WTC11 (cell line): ENCODE measurements at regions not wholly inside any gene's neighbourhood (a gene's known extent, or its start where the extent isn't known, plus 50 kb on each side); places are given as distances from the start of the nearest gene placed in this dataset.

Experiments
- ATAC-seq: fragments of 200-7000 bp; cut with Tn5 transposase; 2 replicates; pipeline ENCODE4 v1.10.0; 2021; ENCODE audit warnings: mild to moderate bottlenecking, moderate library complexity
- CTCF ChIA-PET: fragments of 300-600 bp; sonication (Branson Sonifier 250); formaldehyde crosslinking; loops from one replicate; lab custom pipeline; 2021; ENCODE audit warnings: antibody characterized with exemption; lab: Charles Lee
- POLR2A ChIA-PET: fragments of 350-600 bp; sonication (Branson Sonifier 250); formaldehyde crosslinking; loops from one replicate; lab custom pipeline; 2021; ENCODE audit warnings: antibody characterized with exemption; lab: Charles Lee
- DNase-seq: peaks from one replicate; pipeline ENCODE4 v3.0.0; 2021; ENCODE audit warnings: low spot score
- H3K27ac Mint-ChIP-seq: 2 replicates; pipeline ENCODE4 v1.8.0; 2021; ENCODE audit warnings: mixed read lengths
- H3K27me3 Mint-ChIP-seq: 2 replicates; pipeline ENCODE4 v1.8.0; 2021; ENCODE audit warnings: low read depth, mild to moderate bottlenecking, moderate library complexity, mixed read lengths
- H3K36me3 Mint-ChIP-seq: 2 replicates; pipeline ENCODE4 v1.8.0; 2021; ENCODE audit warnings: mixed read lengths
- H3K4me1 Mint-ChIP-seq: 2 replicates; pipeline ENCODE4 v1.8.0; 2022; ENCODE audit warnings: mixed read lengths
- H3K4me3 Mint-ChIP-seq: 2 replicates; pipeline ENCODE4 v1.8.0; 2021; ENCODE audit warnings: mild to moderate bottlenecking, moderate library complexity, mixed read lengths
- H3K9me3 Mint-ChIP-seq: 2 replicates; pipeline ENCODE4 v1.8.0; 2021; ENCODE audit warnings: mixed read lengths
- CREB1 ChIP-seq: sonication (generic); formaldehyde crosslinking; IDR thresholded peaks from 2 replicates; pipeline ENCODE4 v1.8.0; 2023; ENCODE audit warnings: mild to moderate bottlenecking, missing genetic modification reagents
- EMX1 ChIP-seq: fragments of 250-450 bp; sonication (Bioruptor Pico); IDR thresholded peaks from 2 replicates; pipeline ENCODE4 v1.8.0; 2021; ENCODE audit warnings: mild to moderate bottlenecking
- ESRRA ChIP-seq: sonication (generic); formaldehyde crosslinking; IDR thresholded peaks from 2 replicates; pipeline ENCODE4 v1.8.1; 2022; ENCODE audit warnings: mild to moderate bottlenecking, missing genetic modification reagents, borderline replicate concordance
- FOXJ3 ChIP-seq: sonication (generic); formaldehyde crosslinking; IDR thresholded peaks from 2 replicates; pipeline ENCODE4 v1.9.0; 2021; ENCODE audit warnings: missing genetic modification reagents, mild to moderate bottlenecking, borderline replicate concordance
- GABPB1 ChIP-seq: sonication (generic); formaldehyde crosslinking; IDR thresholded peaks from 2 replicates; pipeline ENCODE4 v1.8.1; 2023; ENCODE audit warnings: mild to moderate bottlenecking, missing genetic modification reagents
- JAZF1 ChIP-seq: fragments of 250-450 bp; sonication (Bioruptor Pico); IDR thresholded peaks from 2 replicates; pipeline ENCODE4 v1.9.0; 2021; ENCODE audit warnings: moderate library complexity, mild to moderate bottlenecking, inconsistent platforms
- NR3C1 ChIP-seq: sonication (generic); formaldehyde crosslinking; conservative IDR thresholded peaks from 2 replicates; pipeline ENCODE4 v1.8.1; 2023; ENCODE audit warnings: low read depth, mild to moderate bottlenecking, missing genetic modification reagents
- RORB ChIP-seq: fragments of 250-450 bp; sonication (Bioruptor Pico); IDR thresholded peaks from 2 replicates; pipeline ENCODE4 v1.9.0; 2021; ENCODE audit warnings: mild to moderate bottlenecking
- SOX15 ChIP-seq: fragments of 250-450 bp; sonication (Bioruptor Pico); IDR thresholded peaks from 2 replicates; pipeline ENCODE4 v1.9.0; 2021; ENCODE audit warnings: mild to moderate bottlenecking
- TCF7 ChIP-seq: sonication (generic); formaldehyde crosslinking; IDR thresholded peaks from 2 replicates; pipeline ENCODE4 v1.8.0; 2022; ENCODE audit warnings: mild to moderate bottlenecking, low read depth, missing genetic modification reagents, moderate library complexity
- ZNF121 ChIP-seq: sonication (generic); formaldehyde crosslinking; IDR thresholded peaks from 2 replicates; pipeline ENCODE4 v1.8.0; 2023; ENCODE audit warnings: missing genetic modification reagents
- ZNF232 ChIP-seq: sonication (generic); formaldehyde crosslinking; IDR thresholded peaks from 2 replicates; pipeline ENCODE4 v1.8.0; 2022; ENCODE audit warnings: mild to moderate bottlenecking, missing genetic modification reagents
- ZNF317 ChIP-seq: sonication (generic); formaldehyde crosslinking; IDR thresholded peaks from 2 replicates; pipeline ENCODE4 v1.8.1; 2023; ENCODE audit warnings: low read depth, mild to moderate bottlenecking, moderate library complexity, missing genetic modification reagents, borderline replicate concordance
- ZNF396 ChIP-seq: fragments of 250-450 bp; sonication (Bioruptor Pico); IDR thresholded peaks from 2 replicates; pipeline ENCODE4 v1.8.0; 2021; ENCODE audit warnings: mild to moderate bottlenecking, moderate library complexity, borderline replicate concordance
- ZNF416 ChIP-seq: fragments of 250-450 bp; sonication (Bioruptor Pico); IDR thresholded peaks from 2 replicates; pipeline ENCODE4 v1.9.0; 2021; ENCODE audit warnings: mild to moderate bottlenecking, inconsistent platforms
- TF ChIP-seq, protein P1 (sequence below): sonication (generic); formaldehyde crosslinking; IDR thresholded peaks from 2 replicates; pipeline ENCODE4 v1.8.0; 2022; ENCODE audit warnings: mild to moderate bottlenecking, missing genetic modification reagents
- TF ChIP-seq, protein P2 (sequence below): sonication (generic); formaldehyde crosslinking; IDR thresholded peaks from 2 replicates; pipeline ENCODE4 v1.8.0; 2023; ENCODE audit warnings: missing genetic modification reagents
- TF ChIP-seq, protein P3 (sequence below): sonication (generic); formaldehyde crosslinking; IDR thresholded peaks from 2 replicates; pipeline ENCODE4 v1.8.1; 2022; ENCODE audit warnings: low read depth, mild to moderate bottlenecking, moderate library complexity, missing genetic modification reagents, borderline replicate concordance
- TF ChIP-seq, protein P4 (sequence below): fragments of 250-450 bp; sonication (Bioruptor Pico); IDR thresholded peaks from 2 replicates; pipeline ENCODE4 v2.1.2; 2022; ENCODE audit warnings: mild to moderate bottlenecking, moderate library complexity
- TF ChIP-seq, protein P5 (sequence below): sonication (generic); formaldehyde crosslinking; IDR thresholded peaks from 2 replicates; pipeline ENCODE4 v1.8.0; 2023; ENCODE audit warnings: mild to moderate bottlenecking, missing genetic modification reagents
- TF ChIP-seq, protein P6 (sequence below): fragments of 250-450 bp; sonication (Bioruptor Pico); IDR thresholded peaks from 2 replicates; pipeline ENCODE4 v1.9.0; 2021; ENCODE audit warnings: mild to moderate bottlenecking
- TF ChIP-seq, protein P7 (sequence below): fragments of 200-600 bp; IDR thresholded peaks from 2 replicates; pipeline ENCODE4 v1.8.0; 2022; ENCODE audit warnings: antibody characterized with exemption
- TF ChIP-seq, protein P8 (sequence below): fragments of 250-450 bp; sonication (Bioruptor Pico); IDR thresholded peaks from 2 replicates; pipeline ENCODE4 v1.9.0; 2021; ENCODE audit warnings: mild to moderate bottlenecking, borderline replicate concordance

DNA sequence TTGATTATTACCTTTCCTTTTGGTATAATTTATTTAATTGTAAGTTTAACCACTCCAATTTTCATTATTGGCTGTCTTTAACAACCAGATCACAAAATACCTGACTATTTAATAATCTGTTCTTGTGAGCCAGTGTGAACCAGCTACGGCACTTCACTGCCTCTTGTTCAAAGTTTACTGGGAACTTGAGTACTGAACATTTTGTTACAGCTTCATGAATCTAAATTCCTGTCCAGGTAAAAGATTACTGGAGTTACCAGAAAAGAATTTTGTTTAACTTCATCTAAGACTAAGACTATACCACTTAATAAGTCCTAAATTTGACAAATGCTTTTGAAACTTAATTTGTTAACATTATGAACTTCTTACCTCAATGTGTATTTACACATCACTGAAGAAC, 178.3 kb downstream of the FBXO8 start:
- Mint-ChIP-seq H3K36me3 (no peaks in the 10 kb centered on the region), H3K27me3 (no peaks in the 10 kb centered on the region), H3K9me3 (no peaks in the 10 kb centered on the region), H3K4me3 (no peak overlapping the region), H3K27ac (no peak overlapping the region), H3K4me1 (peaks cover 9% of the 10 kb centered on the region)
- POLR2A ChIA-PET, result no interaction called here
- no peak for ATAC-seq
- no peak for DNase-seq
- CTCF ChIA-PET, result no interaction called here
- no peak for TF ChIP-seq GABPB1 (CRISPR knock-in tag)
- no peak for TF ChIP-seq ZNF317 (CRISPR knock-in tag)
- no peak for TF ChIP-seq EMX1
- TF ChIP-seq RORB (CRISPR knock-in tag), result no peak
- TF ChIP-seq, protein P1, sequence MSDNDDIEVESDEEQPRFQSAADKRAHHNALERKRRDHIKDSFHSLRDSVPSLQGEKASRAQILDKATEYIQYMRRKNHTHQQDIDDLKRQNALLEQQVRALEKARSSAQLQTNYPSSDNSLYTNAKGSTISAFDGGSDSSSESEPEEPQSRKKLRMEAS (CRISPR knock-in tag), result no peak
- TF ChIP-seq, protein P2, sequence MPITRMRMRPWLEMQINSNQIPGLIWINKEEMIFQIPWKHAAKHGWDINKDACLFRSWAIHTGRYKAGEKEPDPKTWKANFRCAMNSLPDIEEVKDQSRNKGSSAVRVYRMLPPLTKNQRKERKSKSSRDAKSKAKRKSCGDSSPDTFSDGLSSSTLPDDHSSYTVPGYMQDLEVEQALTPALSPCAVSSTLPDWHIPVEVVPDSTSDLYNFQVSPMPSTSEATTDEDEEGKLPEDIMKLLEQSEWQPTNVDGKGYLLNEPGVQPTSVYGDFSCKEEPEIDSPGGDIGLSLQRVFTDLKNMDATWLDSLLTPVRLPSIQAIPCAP (CRISPR knock-in tag), result no peak
- no peak for TF ChIP-seq ZNF121
- TF ChIP-seq, protein P3, sequence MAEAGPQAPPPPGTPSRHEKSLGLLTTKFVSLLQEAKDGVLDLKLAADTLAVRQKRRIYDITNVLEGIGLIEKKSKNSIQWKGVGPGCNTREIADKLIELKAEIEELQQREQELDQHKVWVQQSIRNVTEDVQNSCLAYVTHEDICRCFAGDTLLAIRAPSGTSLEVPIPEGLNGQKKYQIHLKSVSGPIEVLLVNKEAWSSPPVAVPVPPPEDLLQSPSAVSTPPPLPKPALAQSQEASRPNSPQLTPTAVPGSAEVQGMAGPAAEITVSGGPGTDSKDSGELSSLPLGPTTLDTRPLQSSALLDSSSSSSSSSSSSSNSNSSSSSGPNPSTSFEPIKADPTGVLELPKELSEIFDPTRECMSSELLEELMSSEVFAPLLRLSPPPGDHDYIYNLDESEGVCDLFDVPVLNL (CRISPR knock-in tag), result no peak
- TF ChIP-seq ZNF396 (CRISPR knock-in tag), result no peak
- no peak for TF ChIP-seq ZNF232
- TF ChIP-seq FOXJ3 (CRISPR knock-in tag), result no peak
- TF ChIP-seq, protein P4, sequence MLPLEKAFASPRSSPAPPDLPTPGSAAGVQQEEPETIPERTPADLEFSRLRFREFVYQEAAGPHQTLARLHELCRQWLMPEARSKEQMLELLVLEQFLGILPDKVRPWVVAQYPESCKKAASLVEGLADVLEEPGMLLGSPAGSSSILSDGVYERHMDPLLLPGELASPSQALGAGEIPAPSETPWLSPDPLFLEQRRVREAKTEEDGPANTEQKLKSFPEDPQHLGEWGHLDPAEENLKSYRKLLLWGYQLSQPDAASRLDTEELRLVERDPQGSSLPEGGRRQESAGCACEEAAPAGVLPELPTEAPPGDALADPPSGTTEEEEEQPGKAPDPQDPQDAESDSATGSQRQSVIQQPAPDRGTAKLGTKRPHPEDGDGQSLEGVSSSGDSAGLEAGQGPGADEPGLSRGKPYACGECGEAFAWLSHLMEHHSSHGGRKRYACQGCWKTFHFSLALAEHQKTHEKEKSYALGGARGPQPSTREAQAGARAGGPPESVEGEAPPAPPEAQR (CRISPR knock-in tag), result no peak
- no peak for TF ChIP-seq TCF7 (CRISPR knock-in tag)
- TF ChIP-seq JAZF1 (CRISPR knock-in tag), result no peak
- no peak for TF ChIP-seq SOX15

DNA sequence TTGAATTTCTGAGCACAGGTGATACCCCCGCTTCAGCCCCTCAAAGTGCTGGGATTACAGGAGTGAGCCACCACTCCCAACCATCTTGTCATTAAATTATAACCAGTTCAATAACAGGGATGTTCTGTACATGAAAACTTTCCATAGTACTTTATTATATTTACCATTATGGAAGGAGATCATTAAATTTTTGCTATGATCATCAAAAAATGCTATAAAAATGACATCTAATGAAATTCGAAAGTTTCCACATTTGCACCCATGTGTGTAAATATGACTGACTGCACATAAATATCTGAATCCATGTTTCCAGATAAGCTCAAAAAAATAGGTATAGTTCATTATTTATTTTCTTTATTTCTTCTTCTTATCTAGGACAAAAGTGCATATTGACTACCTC, 182.6 kb downstream of the FBXO8 start:
- Mint-ChIP-seq H3K36me3 (no peaks in the 10 kb centered on the region), H3K4me3 (no peak overlapping the region), H3K4me1 (no peaks in the 10 kb centered on the region), H3K27me3 (no peaks in the 10 kb centered on the region), H3K9me3 (no peaks in the 10 kb centered on the region), H3K27ac (no peak overlapping the region)
- CTCF ChIA-PET, result no interaction called here
- DNase-seq, result no peak
- POLR2A ChIA-PET, result no interaction called here
- ATAC-seq, result no peak
- TF ChIP-seq ZNF416 (CRISPR knock-in tag) (no peak), CREB1 (no peak), NR3C1 (no peak), ESRRA (CRISPR knock-in tag) (no peak)
- TF ChIP-seq, protein P5, sequence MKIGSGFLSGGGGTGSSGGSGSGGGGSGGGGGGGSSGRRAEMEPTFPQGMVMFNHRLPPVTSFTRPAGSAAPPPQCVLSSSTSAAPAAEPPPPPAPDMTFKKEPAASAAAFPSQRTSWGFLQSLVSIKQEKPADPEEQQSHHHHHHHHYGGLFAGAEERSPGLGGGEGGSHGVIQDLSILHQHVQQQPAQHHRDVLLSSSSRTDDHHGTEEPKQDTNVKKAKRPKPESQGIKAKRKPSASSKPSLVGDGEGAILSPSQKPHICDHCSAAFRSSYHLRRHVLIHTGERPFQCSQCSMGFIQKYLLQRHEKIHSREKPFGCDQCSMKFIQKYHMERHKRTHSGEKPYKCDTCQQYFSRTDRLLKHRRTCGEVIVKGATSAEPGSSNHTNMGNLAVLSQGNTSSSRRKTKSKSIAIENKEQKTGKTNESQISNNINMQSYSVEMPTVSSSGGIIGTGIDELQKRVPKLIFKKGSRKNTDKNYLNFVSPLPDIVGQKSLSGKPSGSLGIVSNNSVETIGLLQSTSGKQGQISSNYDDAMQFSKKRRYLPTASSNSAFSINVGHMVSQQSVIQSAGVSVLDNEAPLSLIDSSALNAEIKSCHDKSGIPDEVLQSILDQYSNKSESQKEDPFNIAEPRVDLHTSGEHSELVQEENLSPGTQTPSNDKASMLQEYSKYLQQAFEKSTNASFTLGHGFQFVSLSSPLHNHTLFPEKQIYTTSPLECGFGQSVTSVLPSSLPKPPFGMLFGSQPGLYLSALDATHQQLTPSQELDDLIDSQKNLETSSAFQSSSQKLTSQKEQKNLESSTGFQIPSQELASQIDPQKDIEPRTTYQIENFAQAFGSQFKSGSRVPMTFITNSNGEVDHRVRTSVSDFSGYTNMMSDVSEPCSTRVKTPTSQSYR (CRISPR knock-in tag), result no peak
- TF ChIP-seq, protein P4 (CRISPR knock-in tag), result no peak
- TF ChIP-seq, protein P6, sequence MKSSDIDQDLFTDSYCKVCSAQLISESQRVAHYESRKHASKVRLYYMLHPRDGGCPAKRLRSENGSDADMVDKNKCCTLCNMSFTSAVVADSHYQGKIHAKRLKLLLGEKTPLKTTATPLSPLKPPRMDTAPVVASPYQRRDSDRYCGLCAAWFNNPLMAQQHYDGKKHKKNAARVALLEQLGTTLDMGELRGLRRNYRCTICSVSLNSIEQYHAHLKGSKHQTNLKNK (CRISPR knock-in tag), result no peak
- TF ChIP-seq, protein P7, sequence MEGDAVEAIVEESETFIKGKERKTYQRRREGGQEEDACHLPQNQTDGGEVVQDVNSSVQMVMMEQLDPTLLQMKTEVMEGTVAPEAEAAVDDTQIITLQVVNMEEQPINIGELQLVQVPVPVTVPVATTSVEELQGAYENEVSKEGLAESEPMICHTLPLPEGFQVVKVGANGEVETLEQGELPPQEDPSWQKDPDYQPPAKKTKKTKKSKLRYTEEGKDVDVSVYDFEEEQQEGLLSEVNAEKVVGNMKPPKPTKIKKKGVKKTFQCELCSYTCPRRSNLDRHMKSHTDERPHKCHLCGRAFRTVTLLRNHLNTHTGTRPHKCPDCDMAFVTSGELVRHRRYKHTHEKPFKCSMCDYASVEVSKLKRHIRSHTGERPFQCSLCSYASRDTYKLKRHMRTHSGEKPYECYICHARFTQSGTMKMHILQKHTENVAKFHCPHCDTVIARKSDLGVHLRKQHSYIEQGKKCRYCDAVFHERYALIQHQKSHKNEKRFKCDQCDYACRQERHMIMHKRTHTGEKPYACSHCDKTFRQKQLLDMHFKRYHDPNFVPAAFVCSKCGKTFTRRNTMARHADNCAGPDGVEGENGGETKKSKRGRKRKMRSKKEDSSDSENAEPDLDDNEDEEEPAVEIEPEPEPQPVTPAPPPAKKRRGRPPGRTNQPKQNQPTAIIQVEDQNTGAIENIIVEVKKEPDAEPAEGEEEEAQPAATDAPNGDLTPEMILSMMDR, result no peak
- TF ChIP-seq, protein P8, sequence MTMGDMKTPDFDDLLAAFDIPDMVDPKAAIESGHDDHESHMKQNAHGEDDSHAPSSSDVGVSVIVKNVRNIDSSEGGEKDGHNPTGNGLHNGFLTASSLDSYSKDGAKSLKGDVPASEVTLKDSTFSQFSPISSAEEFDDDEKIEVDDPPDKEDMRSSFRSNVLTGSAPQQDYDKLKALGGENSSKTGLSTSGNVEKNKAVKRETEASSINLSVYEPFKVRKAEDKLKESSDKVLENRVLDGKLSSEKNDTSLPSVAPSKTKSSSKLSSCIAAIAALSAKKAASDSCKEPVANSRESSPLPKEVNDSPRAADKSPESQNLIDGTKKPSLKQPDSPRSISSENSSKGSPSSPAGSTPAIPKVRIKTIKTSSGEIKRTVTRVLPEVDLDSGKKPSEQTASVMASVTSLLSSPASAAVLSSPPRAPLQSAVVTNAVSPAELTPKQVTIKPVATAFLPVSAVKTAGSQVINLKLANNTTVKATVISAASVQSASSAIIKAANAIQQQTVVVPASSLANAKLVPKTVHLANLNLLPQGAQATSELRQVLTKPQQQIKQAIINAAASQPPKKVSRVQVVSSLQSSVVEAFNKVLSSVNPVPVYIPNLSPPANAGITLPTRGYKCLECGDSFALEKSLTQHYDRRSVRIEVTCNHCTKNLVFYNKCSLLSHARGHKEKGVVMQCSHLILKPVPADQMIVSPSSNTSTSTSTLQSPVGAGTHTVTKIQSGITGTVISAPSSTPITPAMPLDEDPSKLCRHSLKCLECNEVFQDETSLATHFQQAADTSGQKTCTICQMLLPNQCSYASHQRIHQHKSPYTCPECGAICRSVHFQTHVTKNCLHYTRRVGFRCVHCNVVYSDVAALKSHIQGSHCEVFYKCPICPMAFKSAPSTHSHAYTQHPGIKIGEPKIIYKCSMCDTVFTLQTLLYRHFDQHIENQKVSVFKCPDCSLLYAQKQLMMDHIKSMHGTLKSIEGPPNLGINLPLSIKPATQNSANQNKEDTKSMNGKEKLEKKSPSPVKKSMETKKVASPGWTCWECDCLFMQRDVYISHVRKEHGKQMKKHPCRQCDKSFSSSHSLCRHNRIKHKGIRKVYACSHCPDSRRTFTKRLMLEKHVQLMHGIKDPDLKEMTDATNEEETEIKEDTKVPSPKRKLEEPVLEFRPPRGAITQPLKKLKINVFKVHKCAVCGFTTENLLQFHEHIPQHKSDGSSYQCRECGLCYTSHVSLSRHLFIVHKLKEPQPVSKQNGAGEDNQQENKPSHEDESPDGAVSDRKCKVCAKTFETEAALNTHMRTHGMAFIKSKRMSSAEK (CRISPR knock-in tag), result no peak
